ENCODE measurements at regions not wholly inside any gene's neighbourhood (a gene's known extent, or its start where the extent isn't known, plus 50 kb on each side); places are given as distances from the start of the nearest gene placed in this dataset.

DNA sequence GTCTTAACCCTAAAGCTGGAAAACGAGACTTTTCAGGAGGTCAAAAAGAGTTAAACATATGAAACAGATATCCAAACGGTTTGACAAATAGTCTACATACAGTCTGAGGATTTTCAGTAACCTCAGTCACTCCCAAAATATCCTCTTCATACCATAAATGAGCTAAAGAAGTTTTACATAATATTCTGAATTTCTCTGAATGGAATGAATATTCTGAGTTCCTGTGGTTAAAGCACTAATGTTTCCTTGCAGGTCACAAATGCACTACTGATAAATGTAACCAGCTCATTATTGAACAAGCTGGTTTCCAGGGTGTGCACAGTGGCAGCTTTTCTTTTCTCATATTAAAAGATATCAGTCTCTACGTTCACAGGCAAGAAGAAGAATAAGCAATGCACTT, 137.4 kb upstream of the POU1F1 start:
- TF ChIP-seq, protein P1, sequence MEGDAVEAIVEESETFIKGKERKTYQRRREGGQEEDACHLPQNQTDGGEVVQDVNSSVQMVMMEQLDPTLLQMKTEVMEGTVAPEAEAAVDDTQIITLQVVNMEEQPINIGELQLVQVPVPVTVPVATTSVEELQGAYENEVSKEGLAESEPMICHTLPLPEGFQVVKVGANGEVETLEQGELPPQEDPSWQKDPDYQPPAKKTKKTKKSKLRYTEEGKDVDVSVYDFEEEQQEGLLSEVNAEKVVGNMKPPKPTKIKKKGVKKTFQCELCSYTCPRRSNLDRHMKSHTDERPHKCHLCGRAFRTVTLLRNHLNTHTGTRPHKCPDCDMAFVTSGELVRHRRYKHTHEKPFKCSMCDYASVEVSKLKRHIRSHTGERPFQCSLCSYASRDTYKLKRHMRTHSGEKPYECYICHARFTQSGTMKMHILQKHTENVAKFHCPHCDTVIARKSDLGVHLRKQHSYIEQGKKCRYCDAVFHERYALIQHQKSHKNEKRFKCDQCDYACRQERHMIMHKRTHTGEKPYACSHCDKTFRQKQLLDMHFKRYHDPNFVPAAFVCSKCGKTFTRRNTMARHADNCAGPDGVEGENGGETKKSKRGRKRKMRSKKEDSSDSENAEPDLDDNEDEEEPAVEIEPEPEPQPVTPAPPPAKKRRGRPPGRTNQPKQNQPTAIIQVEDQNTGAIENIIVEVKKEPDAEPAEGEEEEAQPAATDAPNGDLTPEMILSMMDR (IDR thresholded peaks at IDR 0.05): no peak
- TF ChIP-seq POLR2AphosphoS5 (IDR thresholded peaks at IDR 0.05): no peak

Data from gastroesophageal sphincter (tissue), 3 donors.